HUES48 (cell line): ENCODE measurements at regions not wholly inside any gene's neighbourhood (a gene's known extent, or its start where the extent isn't known, plus 50 kb on each side); places are given as distances from the start of the nearest gene placed in this dataset.

Experiments used
- H3K27ac ChIP-seq: one replicate; pipeline ENCODE4 v1.7.0; 2013; ENCODE audit warnings: low read depth, low read length, inconsistent platforms
- H3K27me3 ChIP-seq: 2 replicates; pipeline ENCODE4 v1.6.1; 2013; ENCODE audit warnings: mild to moderate bottlenecking, low read length; ENCODE audit not compliant: control insufficient read depth, insufficient read depth
- H3K36me3 ChIP-seq: 2 replicates; pipeline ENCODE4 v1.6.1; 2013; ENCODE audit warnings: low read length; ENCODE audit not compliant: control insufficient read depth, insufficient read depth
- H3K4me1 ChIP-seq: 2 replicates; pipeline ENCODE4 v1.6.1; 2013; ENCODE audit warnings: mild to moderate bottlenecking, low read length; ENCODE audit not compliant: control insufficient read depth, insufficient read depth
- H3K4me3 ChIP-seq: 2 replicates; pipeline ENCODE4 v1.5.1; 2013; ENCODE audit warnings: mild to moderate bottlenecking, low read depth, low read length
- H3K9ac ChIP-seq: 2 replicates; pipeline ENCODE4 v1.6.1; 2013; ENCODE audit warnings: mild to moderate bottlenecking, low read depth, low read length, moderate library complexity
- H3K9me3 ChIP-seq: 2 replicates; pipeline ENCODE4 v1.6.1; 2013; ENCODE audit warnings: low read length; ENCODE audit not compliant: control insufficient read depth, insufficient read depth

DNA sequence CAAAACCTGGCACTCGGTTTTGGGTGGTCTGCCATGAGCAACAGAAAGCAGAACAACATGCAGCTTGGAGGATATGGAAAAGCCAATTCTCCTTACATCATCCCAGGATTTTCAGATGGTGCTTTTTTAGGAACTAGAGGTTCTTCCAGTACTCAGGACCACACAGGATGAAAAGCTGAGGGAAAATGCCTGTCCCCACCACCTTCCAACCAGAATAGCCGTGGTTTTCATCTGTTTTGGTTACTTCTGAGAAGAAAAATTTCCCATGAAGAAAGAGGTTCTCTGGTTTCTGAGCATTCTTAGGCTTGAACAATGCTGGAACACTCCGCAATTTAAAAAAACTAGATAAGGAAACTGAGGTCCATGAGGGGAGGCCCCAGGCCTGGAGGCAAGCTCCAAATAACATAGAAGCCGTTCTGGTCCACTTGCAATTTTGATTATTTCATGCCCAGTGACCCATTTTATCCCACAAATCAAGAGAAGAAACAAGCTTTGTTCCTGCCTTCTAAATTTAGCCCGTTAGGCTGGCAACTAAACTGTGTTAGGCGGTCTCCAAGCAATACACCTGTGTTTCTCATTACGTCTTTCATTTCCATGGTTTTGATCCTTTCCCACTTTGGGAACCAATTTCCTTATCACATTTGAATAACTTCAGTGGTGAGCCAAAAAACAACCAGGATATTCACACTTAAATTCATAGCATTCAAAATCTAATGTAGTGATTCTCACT, 79.2 kb upstream of the SPIN1 start:
- Histone ChIP-seq H3K4me3 (no peak overlapping the region), H3K27me3 (no peaks in the 10 kb centered on the region), H3K4me1 (peaks cover 23% of the 10 kb centered on the region), H3K9ac (no peak overlapping the region), H3K27ac (no peak overlapping the region), H3K36me3 (no peaks in the 10 kb centered on the region), H3K9me3 (no peaks in the 10 kb centered on the region)

DNA sequence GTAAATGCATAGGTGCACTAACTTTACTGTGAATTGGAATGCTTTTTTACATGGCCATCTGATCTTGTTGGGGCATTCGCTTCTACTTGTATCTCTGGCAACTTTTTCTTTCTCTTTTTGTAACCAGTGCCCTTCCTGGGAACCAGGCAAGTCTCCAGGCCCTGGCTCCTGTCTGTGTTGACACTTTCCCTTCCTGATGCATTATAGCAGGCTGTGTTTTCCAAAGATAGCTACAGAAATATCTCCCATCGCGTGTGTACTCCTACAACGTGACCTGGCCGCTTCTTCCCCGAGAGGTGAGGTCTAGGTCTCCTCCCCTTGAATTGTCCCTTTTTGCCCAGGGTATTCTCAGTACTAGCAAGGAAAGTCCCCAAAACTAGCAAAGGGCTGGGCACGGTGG, 81.1 kb upstream of the SPIN1 start:
- Histone ChIP-seq H3K4me1 (peaks cover 5% of the 10 kb centered on the region), H3K9me3 (no peaks in the 10 kb centered on the region), H3K9ac (no peak overlapping the region), H3K36me3 (no peaks in the 10 kb centered on the region), H3K27me3 (no peaks in the 10 kb centered on the region), H3K27ac (no peak overlapping the region), H3K4me3 (no peak overlapping the region)

DNA sequence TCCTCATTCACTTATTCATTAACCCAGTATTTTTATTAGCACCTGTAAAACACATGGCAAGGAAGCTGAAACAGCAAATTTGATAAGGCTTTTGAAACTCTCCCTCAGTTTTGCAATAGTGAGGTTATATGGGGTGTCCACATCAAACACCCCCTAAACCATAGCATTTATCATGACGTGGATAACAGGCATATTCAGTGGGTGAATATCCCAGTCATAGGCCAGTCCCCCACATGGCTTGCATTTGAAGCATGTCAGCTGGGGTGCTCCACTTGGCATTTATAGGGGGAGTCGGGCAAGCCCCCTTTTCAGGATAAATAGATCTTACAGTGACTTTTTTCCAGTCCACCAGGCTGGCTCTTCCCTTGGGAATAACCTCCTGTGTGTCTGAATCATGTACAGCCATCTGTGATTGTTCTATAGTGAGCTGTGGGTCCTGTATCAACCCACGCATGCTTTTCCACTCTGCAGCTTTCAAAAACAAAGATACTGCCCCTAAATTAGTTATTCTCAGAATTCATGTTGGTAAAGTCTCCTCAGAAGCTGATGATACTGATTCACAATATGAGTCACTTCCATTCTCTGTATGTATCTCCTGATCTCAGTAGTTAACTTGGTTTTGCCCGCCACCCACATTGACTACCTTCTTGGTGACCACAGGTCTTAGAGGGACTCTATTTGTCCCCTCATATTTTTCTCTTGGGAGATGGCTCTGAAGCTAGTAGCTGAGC, 84.4 kb upstream of the SPIN1 start:
- no peak overlapping the region for H3K9ac ChIP-seq
- H3K4me1 ChIP-seq = no peaks in the 10 kb centered on the region
- no peaks in the 10 kb centered on the region for H3K27me3 ChIP-seq
- no peak overlapping the region for H3K27ac ChIP-seq
- no peak overlapping the region for H3K4me3 ChIP-seq
- H3K9me3 ChIP-seq = no peaks in the 10 kb centered on the region
- no peaks in the 10 kb centered on the region for H3K36me3 ChIP-seq

DNA sequence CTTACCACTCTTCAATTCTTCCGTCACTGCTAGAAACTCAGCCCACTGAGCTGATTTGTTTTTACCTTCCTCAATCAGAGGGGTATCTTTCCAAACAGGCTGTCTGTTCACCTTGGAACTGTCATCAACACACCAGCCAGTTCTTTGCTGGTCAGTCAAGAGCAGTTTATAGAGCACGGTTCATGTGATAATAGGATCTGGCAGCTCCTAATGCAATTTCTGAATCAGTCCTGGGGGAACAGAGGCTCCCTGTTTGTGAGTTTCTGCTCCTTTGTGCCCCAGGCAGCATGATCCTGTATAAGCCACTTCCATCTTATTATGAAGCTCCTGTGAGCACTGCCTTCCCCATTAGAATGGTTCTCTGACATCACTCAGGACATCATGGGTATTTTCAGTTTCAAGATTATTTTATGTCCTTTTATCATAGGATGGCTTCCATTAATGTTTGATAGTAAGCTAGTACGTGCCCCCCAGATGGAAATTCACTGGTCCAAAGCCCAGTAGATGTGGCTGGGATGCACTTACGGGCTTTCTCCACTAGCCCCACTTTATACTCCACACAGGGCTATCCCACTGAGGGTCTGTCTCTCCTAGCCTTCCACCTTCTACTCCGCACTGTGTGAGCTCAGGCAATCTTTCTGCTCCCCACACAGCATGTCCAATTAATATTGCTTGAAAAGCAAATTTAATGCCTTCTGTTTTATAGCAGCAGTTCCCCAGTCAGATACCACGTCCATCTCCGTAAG, 85.5 kb upstream of the SPIN1 start:
- Histone ChIP-seq H3K27ac (no peak overlapping the region), H3K27me3 (no peaks in the 10 kb centered on the region), H3K9ac (no peak overlapping the region), H3K4me1 (no peaks in the 10 kb centered on the region), H3K9me3 (no peaks in the 10 kb centered on the region), H3K36me3 (no peaks in the 10 kb centered on the region), H3K4me3 (no peak overlapping the region)

DNA sequence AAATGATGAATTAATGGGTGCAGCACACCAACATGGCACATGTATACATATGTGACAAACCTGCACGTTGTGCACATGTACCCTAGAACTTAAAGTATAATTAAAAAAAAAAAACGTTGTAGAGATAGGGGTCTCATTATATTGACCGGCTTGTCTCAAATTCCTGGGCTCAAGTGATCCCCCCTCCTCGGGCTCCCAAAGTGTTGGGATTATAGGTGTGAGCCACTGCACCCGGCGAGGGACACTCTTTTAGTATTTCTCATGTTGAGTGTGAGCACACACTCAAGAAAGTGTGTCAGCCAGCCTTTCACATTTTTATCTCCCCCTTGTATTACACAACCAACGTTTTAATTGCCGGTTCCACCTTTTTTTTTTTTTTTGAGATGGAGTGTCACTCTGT, 87.7 kb upstream of the SPIN1 start:
- Histone ChIP-seq H3K4me1 (no peaks in the 10 kb centered on the region), H3K36me3 (no peaks in the 10 kb centered on the region), H3K27me3 (no peaks in the 10 kb centered on the region), H3K27ac (no peak overlapping the region), H3K9ac (no peak overlapping the region), H3K4me3 (no peak overlapping the region), H3K9me3 (no peaks in the 10 kb centered on the region)

DNA sequence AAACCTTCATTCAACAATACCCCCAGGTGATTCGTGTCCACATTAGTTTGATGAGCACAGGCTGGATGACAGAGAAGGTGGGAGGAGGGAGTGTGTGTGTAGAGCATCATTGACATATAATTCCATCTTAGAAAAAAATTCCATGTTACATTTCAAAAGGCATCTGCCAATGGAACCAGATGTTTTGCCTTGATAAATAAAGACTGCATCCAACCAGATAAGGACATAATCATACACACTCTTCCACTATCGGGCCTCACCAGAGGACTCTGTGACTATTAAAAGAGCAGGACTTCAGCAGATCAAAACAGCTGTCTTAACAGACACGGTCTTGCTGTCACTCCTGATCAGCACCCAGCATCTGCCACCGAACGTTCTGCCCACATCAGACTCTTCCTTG, 96.4 kb upstream of the SPIN1 start:
- Histone ChIP-seq H3K4me3 (no peak overlapping the region), H3K27me3 (no peaks in the 10 kb centered on the region), H3K4me1 (no peaks in the 10 kb centered on the region), H3K36me3 (no peaks in the 10 kb centered on the region), H3K27ac (no peak overlapping the region), H3K9ac (no peak overlapping the region), H3K9me3 (no peaks in the 10 kb centered on the region)

DNA sequence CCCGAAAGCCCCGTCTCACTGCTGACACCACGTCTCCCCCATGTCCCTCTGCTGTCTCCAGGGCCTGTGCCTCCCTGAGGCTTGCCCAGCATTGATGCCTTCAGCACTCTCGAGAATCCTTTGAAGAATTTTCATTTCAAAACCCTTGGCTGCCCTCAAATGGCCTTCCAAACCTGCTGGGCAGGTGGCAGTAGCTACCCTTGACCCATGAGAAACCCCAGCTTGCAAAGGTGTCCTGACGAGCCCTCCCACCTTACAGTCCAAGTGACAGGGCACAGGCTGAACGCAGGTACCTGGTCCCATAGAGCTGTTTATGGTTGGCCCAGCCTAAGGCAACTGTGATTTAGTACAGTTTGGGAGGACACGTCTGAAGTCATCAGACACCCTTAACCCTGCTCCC, 97.2 kb upstream of the SPIN1 start:
- no peaks in the 10 kb centered on the region for H3K4me1 ChIP-seq
- H3K9ac ChIP-seq = no peak overlapping the region
- no peaks in the 10 kb centered on the region for H3K27me3 ChIP-seq
- no peak overlapping the region for H3K4me3 ChIP-seq
- H3K27ac ChIP-seq = no peak overlapping the region
- H3K36me3 ChIP-seq = no peaks in the 10 kb centered on the region
- no peaks in the 10 kb centered on the region for H3K9me3 ChIP-seq

DNA sequence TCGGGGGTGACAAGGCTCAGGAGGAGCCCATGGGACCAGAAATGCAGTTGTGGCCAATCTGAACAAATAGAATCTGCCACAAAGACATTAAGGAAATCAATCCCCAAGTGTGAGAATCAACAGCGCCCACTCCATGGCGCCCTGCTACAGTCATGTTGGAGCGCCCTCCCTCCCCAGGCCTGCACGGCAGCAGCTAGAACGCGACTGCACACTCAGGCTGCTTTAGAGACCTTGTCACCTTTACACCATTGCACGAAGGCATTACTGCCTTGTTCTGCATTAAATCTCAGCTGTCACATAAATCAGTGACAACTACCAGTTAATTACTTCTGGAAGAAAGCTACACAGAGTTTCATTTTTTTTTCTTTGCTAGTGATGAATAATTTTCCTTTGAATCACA, 98.7 kb upstream of the SPIN1 start:
- Histone ChIP-seq H3K4me3 (no peak overlapping the region), H3K9me3 (no peaks in the 10 kb centered on the region), H3K27ac (no peak overlapping the region), H3K9ac (no peak overlapping the region), H3K27me3 (no peaks in the 10 kb centered on the region), H3K4me1 (no peaks in the 10 kb centered on the region), H3K36me3 (no peaks in the 10 kb centered on the region)

DNA sequence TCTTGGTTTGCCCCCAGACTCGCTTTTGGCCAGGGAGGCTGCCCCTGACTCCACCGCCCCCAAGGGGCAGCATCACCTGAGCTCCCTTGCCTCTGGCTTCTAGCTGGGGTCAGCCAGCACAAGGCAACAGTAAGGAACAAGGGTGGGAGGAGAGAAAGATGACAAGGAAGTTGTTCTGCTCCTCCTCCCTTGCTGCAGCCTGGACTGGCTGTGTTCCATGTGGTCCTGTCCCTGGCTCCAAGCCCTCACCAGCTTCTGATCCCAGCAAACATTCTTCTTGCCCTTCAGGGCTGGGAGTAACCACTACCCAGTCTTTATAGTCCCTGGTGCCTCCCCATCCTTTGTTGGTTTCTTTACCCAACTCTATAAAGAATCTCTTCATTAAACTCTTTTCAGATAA, 100.3 kb upstream of the SPIN1 start:
- H3K9me3 ChIP-seq = no peaks in the 10 kb centered on the region
- no peak overlapping the region for H3K4me3 ChIP-seq
- no peak overlapping the region for H3K9ac ChIP-seq
- H3K27ac ChIP-seq = no peak overlapping the region
- no peaks in the 10 kb centered on the region for H3K4me1 ChIP-seq
- no peaks in the 10 kb centered on the region for H3K27me3 ChIP-seq
- H3K36me3 ChIP-seq = no peaks in the 10 kb centered on the region

DNA sequence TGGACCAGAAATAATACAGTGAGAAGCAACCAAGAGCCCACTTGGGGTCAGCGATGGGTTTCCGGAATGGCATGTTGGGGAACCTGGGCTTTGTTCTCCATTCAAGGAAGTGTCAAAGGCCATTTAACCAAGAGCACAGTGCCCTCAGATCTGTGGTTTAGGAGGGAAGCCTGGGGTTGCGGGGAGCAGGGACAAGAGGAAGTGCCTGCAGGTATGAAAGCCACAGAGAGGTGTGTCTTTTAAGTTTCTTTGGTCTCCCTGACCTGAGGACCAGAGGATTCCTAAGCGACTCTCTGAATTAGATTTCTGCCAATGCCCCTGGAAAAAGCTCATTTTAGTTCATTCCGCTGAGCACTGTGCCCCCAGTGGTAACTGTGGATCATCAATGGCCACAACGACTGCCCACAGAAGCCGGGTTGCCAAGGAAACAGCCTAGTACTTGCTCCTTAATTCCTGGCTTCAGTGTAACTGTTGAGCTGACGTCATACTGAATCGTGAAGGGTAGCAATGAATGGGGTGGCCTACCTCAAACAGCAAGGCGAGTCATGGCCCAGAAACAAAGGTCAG, 107.3 kb upstream of the SPIN1 start:
- Histone ChIP-seq H3K4me3 (no peak overlapping the region), H3K27ac (no peak overlapping the region), H3K9me3 (no peaks in the 10 kb centered on the region), H3K27me3 (no peaks in the 10 kb centered on the region), H3K9ac (no peak overlapping the region), H3K36me3 (no peaks in the 10 kb centered on the region), H3K4me1 (peaks cover 5% of the 10 kb centered on the region; the same call in 1 of the 2 replicates)

DNA sequence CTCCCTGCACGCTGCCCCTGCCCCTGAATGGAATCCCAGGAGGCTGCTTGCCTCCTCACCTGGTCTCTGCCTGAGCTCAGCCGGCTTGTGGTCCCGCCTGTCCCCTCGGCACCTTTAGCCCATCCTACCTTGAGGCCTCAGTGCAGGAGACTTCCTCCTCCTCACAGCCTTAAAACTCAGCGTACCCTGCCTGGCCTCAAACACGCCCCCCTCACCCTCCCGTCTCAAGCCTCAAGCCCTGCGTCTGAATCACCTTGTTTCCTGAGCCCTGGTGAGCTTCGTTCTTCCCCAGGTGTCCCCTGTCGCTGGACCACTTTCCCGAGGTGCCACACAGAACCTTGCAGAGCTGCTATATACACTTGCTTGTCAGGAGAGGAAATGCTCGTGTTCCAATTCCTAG, 110.2 kb upstream of the SPIN1 start:
- Histone ChIP-seq H3K9ac (no peak overlapping the region), H3K4me1 (peaks cover 13% of the 10 kb centered on the region), H3K27ac (no peak overlapping the region), H3K9me3 (no peaks in the 10 kb centered on the region), H3K27me3 (no peaks in the 10 kb centered on the region), H3K4me3 (no peak overlapping the region), H3K36me3 (no peaks in the 10 kb centered on the region)
